ENCODE measurements at regions not wholly inside any gene's neighbourhood (a gene's known extent, or its start where the extent isn't known, plus 50 kb on each side); places are given as distances from the start of the nearest gene placed in this dataset.

DNA sequence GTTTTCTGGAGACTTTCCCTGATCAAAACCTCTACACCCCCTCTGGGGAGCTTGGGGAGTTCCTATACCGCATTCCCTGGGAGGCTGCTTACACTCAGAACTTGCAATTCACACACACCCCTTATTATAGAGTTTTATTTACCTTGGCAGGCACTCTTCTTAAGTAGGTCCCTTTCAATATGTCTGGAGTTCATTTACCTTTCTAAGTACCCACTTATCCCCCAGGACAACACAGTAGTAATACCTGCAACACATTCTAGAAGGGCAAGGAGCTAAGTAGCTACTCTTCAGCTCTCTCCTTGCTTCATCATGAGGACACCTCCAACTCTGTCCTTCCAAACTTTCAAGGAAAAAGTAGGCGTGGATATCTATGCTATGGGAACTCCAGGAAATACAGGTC is 127.8 kb upstream of the ANO3 start:
- H3K4me1 Mint-ChIP-seq: no peaks in the 10 kb centered on the region
- no peak overlapping the region for H3K4me3 Mint-ChIP-seq
- no peak for TF ChIP-seq STAT1 (IDR thresholded peaks at IDR 0.05; ENCODE audit: unreplicated experiment)
- TF ChIP-seq, protein P1, sequence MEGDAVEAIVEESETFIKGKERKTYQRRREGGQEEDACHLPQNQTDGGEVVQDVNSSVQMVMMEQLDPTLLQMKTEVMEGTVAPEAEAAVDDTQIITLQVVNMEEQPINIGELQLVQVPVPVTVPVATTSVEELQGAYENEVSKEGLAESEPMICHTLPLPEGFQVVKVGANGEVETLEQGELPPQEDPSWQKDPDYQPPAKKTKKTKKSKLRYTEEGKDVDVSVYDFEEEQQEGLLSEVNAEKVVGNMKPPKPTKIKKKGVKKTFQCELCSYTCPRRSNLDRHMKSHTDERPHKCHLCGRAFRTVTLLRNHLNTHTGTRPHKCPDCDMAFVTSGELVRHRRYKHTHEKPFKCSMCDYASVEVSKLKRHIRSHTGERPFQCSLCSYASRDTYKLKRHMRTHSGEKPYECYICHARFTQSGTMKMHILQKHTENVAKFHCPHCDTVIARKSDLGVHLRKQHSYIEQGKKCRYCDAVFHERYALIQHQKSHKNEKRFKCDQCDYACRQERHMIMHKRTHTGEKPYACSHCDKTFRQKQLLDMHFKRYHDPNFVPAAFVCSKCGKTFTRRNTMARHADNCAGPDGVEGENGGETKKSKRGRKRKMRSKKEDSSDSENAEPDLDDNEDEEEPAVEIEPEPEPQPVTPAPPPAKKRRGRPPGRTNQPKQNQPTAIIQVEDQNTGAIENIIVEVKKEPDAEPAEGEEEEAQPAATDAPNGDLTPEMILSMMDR (conservative IDR thresholded peaks at IDR 0.05; ENCODE audit: low read depth in 2 of 2): no peak
- TF ChIP-seq JUNB (IDR thresholded peaks at IDR 0.05; ENCODE audit: unreplicated experiment): no peak
- no peak for TF ChIP-seq ZNF114 (CRISPR knock-in tag; IDR thresholded peaks at IDR 0.05)
- TF ChIP-seq, protein P2, sequence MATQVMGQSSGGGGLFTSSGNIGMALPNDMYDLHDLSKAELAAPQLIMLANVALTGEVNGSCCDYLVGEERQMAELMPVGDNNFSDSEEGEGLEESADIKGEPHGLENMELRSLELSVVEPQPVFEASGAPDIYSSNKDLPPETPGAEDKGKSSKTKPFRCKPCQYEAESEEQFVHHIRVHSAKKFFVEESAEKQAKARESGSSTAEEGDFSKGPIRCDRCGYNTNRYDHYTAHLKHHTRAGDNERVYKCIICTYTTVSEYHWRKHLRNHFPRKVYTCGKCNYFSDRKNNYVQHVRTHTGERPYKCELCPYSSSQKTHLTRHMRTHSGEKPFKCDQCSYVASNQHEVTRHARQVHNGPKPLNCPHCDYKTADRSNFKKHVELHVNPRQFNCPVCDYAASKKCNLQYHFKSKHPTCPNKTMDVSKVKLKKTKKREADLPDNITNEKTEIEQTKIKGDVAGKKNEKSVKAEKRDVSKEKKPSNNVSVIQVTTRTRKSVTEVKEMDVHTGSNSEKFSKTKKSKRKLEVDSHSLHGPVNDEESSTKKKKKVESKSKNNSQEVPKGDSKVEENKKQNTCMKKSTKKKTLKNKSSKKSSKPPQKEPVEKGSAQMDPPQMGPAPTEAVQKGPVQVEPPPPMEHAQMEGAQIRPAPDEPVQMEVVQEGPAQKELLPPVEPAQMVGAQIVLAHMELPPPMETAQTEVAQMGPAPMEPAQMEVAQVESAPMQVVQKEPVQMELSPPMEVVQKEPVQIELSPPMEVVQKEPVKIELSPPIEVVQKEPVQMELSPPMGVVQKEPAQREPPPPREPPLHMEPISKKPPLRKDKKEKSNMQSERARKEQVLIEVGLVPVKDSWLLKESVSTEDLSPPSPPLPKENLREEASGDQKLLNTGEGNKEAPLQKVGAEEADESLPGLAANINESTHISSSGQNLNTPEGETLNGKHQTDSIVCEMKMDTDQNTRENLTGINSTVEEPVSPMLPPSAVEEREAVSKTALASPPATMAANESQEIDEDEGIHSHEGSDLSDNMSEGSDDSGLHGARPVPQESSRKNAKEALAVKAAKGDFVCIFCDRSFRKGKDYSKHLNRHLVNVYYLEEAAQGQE (IDR thresholded peaks at IDR 0.05; ENCODE audit: unreplicated experiment): no peak
- no peak for TF ChIP-seq POLR2AphosphoS5 (IDR thresholded peaks at IDR 0.05; ENCODE audit: low read depth)
- no peak for TF ChIP-seq ZNF462 (CRISPR knock-in tag; IDR thresholded peaks at IDR 0.05)
- TF ChIP-seq ZNF331 (CRISPR knock-in tag; IDR thresholded peaks at IDR 0.05; ENCODE audit: low read depth): no peak
- TF ChIP-seq ETS1 (IDR thresholded peaks at IDR 0.05): no peak
- no peak for TF ChIP-seq EZH2 (IDR thresholded peaks at IDR 0.05; ENCODE audit: low read depth, unreplicated experiment)
- TF ChIP-seq NANOG (IDR thresholded peaks at IDR 0.05; ENCODE audit: borderline replicate concordance): no peak
- TF ChIP-seq CREB1 (CRISPR knock-in tag; IDR thresholded peaks at IDR 0.05; ENCODE audit: low read depth): no peak
- TF ChIP-seq EZH2phosphoT487 (IDR thresholded peaks at IDR 0.05; ENCODE audit: unreplicated experiment): no peak

More for the DNA sequence above, 127.8 kb upstream of the ANO3 start:
- H3F3A ChIP-seq (replicated peaks; ENCODE audit: low read depth): no peaks in the 10 kb centered on the region
- peaks cover 2% of the 10 kb centered on the region for H3K27me3 Mint-ChIP-seq (ENCODE audit: insufficient read depth, low read depth, poor library complexity)
- H3K9me3 Mint-ChIP-seq: no peaks in the 10 kb centered on the region
- H3K79me2 ChIP-seq (replicated peaks; ENCODE audit: insufficient read depth): no peaks in the 10 kb centered on the region
- no peaks in the 10 kb centered on the region for H3K36me3 Mint-ChIP-seq (ENCODE audit: low read depth)
- H3K27ac Mint-ChIP-seq: no peak overlapping the region
- no peaks in the 10 kb centered on the region for H3K36me3 ChIP-seq (ENCODE audit: insufficient read depth)
- H4K20me1 ChIP-seq (replicated peaks; ENCODE audit: insufficient read depth): no peaks in the 10 kb centered on the region
- H3K27ac ChIP-seq (ENCODE audit: low read depth): no peak overlapping the region
- no peak for ATAC-seq
- H2AFZ ChIP-seq: peak overlapping the region; percentile 28; the same call in 1 of the 2 replicates
- DNase-seq (ENCODE audit: low spot score): no peak
- no peaks in the 10 kb centered on the region for H3K4me1 ChIP-seq (ENCODE audit: insufficient read depth)
- no peak overlapping the region for H3K4me2 ChIP-seq
- H3K9me2 ChIP-seq (ENCODE audit: insufficient read depth): no peaks in the 10 kb centered on the region
- no peaks in the 10 kb centered on the region for H3K27me3 ChIP-seq (ENCODE audit: insufficient read depth)
- H3K4me3 ChIP-seq: no peak overlapping the region

All from GM23338 (cell line).